T-helper 1 cell (primary cell): ENCODE measurements at regions not wholly inside any gene's neighbourhood (a gene's known extent, or its start where the extent isn't known, plus 50 kb on each side); places are given as distances from the start of the nearest gene placed in this dataset.
"Not testable (repeated sequence)": the region's sequence is repeated elsewhere in the genome, so short reads cannot be mapped to it uniquely, and the experiment has no call there.

Experiments used
- DNase-seq, 5 donors: peaks; one replicate each; pipeline ENCODE4 v3.0.0-alpha.2; 2012 to 2020

DNA sequence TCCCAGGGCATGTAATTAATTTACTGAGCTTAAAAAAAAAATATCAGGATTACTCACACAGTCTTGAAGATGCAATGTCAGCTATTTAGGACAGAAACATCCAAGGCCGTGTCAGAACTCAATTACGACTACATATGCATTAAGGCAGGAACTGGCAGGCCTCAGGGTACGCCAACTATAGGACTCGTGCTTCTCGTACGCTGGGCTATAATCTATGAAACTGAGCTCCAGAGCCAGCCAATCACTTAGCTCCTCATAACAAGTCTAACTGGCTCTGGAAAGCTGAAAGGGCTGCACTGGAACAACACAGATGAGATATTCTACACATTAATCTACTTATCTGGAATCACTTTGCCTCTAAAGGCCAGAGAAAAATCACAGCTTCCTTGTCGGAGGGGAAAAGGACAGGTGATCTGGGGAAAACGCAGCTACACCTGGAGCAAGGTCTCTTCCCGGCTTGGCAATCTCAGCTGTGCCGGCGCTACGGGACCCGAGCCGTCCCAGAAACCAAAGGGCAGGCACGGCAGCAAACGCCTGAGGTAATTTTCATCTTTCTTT, 212.0 kb downstream of the DEPDC1B start:
- no peak for DNase-seq

- no peak for DNase-seq
Observed at GRCh38 chr5:60487476-60487875, 212.5 kb downstream of the DEPDC1B start.

GRCh38 chr5:60485361-60485760, 214.6 kb downstream of the DEPDC1B start:
- no peak for DNase-seq

- no peak for DNase-seq
Observed at GRCh38 chr5:60483050-60483449, 216.9 kb downstream of the DEPDC1B start.

- DNase-seq = no peak
Observed at GRCh38 chr5:60482301-60482700, 217.7 kb downstream of the DEPDC1B start.

- DNase-seq = no peak
Observed at GRCh38 chr5:60479542-60479941, 220.4 kb downstream of the DEPDC1B start.

DNA sequence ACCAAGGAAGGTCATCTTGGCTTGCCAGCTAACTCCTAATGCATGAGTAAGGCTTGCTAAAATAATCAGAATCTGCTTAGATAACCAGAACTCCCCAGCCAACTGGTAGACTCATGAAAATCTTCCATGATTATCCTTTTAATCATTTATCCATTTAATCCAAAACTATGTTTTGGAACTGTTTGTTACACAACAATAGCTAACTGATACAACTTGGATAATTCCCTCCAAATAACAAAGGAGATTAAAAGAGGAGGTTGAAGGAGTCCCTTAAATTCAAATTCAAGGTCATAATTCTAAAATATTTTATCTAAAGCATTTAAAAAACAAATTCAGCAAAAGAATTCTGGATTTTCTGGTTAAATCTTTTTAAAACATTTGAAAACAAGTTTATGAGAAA, 222.1 kb downstream of the DEPDC1B start:
- DNase-seq = no peak

- no peak for DNase-seq
Observed at GRCh38 chr5:60473654-60474053, 226.3 kb downstream of the DEPDC1B start.

- not testable (repeated sequence) for DNase-seq
Observed at GRCh38 chr5:60473027-60473426, 226.9 kb downstream of the DEPDC1B start.

DNA sequence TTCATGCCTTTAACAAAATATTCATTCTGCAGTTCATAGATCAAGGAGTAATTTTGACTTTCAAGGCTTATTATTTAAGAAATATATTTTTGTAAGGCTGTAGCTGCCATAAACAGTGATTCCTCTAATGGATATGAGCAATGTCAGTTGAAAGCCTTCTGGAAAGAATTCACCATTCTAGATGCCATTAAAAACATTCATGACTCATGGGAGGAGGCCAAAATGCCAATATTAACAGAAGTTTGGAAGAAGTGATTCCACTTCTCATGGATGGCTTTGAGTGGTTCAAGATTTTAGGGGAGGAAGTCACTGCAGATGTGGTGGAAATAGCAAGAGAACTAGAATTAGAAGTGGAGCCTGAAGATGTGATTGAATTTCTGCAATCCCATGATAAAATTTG, 229.1 kb downstream of the DEPDC1B start:
- DNase-seq = no peak

GRCh38 chr5:60469286-60469685, 230.7 kb downstream of the DEPDC1B start:
- no peak for DNase-seq

DNA sequence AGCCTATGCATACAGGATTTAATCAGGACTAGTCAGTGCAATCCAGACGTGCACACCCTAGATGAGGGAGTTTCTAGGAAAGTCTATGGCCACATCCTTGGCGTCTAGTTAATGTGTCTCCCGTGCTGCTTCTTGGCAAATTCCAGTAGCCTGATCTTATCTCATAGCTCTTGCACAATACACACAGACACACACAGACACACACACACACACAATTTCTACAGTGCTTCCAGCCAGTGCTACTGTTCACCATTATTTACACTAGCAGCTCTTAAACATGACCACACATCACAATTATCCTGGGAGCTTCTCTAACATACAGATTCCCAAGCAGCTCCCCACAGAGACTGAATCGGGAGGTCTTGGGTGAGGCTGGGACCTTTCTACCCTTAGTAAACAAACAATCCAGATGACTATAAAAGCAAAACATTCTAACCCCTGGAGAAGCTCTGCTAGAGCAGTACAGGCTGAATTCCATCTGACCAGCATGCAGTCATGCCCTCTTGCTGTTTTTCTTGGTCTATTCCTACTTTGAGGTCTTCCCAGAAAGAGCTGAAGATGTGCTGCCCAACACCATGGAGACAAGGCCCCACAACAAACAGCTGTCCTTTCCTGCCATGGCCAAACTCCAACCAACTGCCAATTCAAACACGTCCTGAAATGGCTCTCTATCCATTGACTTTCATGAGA, 236.6 kb downstream of the DEPDC1B start:
- no peak for DNase-seq

GRCh38 chr5:60458666-60459065, 241.3 kb downstream of the DEPDC1B start:
- no peak for DNase-seq

DNA sequence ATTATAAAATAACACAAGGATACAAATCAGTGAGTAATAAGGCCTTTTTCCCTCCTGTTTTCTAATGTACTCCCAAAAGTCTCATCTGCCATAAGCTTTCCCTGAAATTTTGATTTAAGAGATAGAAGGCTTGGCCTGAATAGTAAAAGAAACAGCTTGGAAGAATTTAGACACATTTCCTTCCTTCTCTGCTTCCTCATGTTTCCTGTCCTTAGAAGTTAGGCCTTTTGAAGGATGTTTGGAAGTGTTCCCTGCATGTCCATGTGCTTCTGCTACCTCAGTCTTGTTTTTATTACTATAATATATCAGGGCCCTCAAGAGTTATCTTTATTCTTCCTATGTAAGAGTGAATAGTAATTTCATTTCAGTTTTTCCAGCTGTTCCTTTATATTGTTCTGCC, 242.7 kb downstream of the DEPDC1B start:
- no peak for DNase-seq

DNA sequence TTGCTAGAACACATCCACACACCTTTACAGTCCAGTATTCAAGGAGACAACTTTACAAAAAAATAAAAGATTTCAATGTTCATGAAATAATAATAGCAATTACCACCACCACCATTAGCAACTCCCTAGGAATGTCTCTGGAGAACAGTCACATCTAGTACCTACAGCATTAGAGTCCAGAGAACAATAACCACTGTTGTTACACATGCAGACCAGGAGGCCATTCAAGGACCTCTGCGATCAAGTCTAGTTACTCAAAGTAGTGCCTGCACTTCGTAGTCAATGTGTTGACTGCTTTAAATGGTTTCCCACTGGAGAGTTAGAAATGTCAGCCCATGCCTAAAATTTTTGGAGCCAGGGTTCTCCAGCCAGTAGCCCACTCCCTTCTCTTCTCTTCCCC, 244.4 kb downstream of the DEPDC1B start:
- DNase-seq = no peak

GRCh38 chr5:60454277-60454676, 245.7 kb downstream of the DEPDC1B start:
- DNase-seq = not testable (repeated sequence)

- no peak for DNase-seq
Observed at GRCh38 chr5:60453186-60453976, 246.6 kb downstream of the DEPDC1B start.

DNA sequence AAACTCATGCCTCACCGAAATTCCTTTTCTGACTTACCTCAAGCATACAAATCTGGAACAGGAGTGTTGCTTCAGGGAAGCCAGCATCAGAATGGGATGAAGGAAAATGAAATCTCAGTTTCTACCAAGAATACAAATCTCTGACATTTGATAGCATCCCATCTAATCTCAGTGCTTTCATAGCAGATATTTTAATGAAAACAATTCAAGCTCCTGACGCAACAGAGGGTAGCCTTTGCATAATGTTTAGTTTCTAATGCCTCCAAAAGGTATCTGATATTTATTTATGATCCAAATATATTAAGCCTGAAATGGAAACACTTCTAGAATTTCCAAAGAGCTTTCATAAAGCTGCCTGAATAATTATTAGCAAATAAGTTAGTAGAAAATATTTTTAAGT, 251.4 kb downstream of the DEPDC1B start:
- no peak for DNase-seq

- DNase-seq = no peak
Observed at GRCh38 chr5:60447488-60447920, 252.5 kb downstream of the DEPDC1B start.

GRCh38 chr5:60446917-60447316, 253.0 kb downstream of the DEPDC1B start:
- DNase-seq = no peak

GRCh38 chr5:60445921-60446320, 254.0 kb downstream of the DEPDC1B start:
- no peak for DNase-seq

- no peak for DNase-seq
Observed at GRCh38 chr5:60445427-60445826, 254.5 kb downstream of the DEPDC1B start.

GRCh38 chr5:60444661-60445360, 255.2 kb downstream of the DEPDC1B start:
- no peak for DNase-seq
